Lower leg skin (tissue), 3 donors: ENCODE measurements at regions not wholly inside any gene's neighbourhood (a gene's known extent, or its start where the extent isn't known, plus 50 kb on each side); places are given as distances from the start of the nearest gene placed in this dataset.

Experiments used
- CTCF ChIP-seq, 3 donors: fragments of 450-650 bp; IDR thresholded peaks; one replicate each; pipeline ENCODE4 v1.5.1; 2016; ENCODE audit warnings: antibody characterized with exemption in 3 of 3, mild to moderate bottlenecking in 3 of 3, moderate library complexity in 2 of 3
- POLR2A ChIP-seq, 2 donors: fragments of 450-650 bp; IDR thresholded peaks; one replicate each; pipeline ENCODE4 v1.6.1; 2016 to 2017; ENCODE audit warnings: antibody characterized with exemption in 2 of 2, mild to moderate bottlenecking in 1 of 2, moderate library complexity in 1 of 2

- TF ChIP-seq POLR2A (IDR thresholded peaks at IDR 0.05) (no peak), CTCF (IDR thresholded peaks at IDR 0.05) (no peak)
Observed at GRCh38 chr2:133818661-133819060, 250.4 kb upstream of the NCKAP5 start.
